Pons (tissue), 1 donor: ENCODE measurements at regions not wholly inside any gene's neighbourhood (a gene's known extent, or its start where the extent isn't known, plus 50 kb on each side); places are given as distances from the start of the nearest gene placed in this dataset.

Source experiments
- DNase-seq: peaks from one replicate; pipeline ENCODE4 v3.0.0-alpha.2; 2016; ENCODE audit warnings: low spot score

DNA sequence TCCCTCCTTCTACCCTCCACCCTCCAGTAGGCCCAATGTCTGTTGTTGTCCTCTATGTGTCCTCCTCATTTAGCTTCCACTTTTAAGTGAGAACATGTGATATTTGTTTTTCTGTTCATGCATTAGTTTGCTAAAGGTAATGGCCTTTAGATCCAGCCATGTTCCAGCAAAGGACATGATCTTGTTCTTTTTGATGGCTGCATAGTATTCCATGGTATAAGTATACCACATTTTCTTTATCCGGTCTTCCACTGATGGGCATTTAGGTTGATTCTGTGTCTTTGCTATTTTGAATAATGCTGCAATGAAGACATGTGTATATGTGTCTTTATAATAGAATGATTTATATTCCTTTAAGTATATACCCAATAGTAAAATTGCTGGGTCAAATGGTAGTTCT is 232.5 kb upstream of the PRR16 start:
- DNase-seq: no peak

- no peak for DNase-seq
Measured at GRCh38 chr5:120236360-120236759, 227.7 kb upstream of the PRR16 start.

DNA sequence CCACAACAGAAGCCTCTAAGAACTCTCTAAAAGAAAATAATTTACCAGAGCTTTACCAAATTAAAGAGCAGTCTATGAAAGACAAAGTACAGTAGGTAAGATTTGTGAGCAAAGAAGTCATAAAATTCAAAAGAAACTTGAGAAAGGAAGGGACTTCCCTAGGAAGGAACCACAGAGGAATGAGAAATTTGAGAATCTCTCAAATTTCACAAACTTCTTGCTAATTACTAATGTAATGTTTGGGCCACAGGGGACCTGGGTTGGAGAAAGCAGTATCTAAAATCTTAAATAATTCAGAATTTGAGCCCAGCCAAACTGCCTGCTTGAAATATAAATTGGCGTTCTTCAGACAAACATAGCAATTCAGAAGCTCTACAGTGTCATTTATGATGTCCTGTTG is 225.0 kb upstream of the PRR16 start:
- no peak for DNase-seq

DNA sequence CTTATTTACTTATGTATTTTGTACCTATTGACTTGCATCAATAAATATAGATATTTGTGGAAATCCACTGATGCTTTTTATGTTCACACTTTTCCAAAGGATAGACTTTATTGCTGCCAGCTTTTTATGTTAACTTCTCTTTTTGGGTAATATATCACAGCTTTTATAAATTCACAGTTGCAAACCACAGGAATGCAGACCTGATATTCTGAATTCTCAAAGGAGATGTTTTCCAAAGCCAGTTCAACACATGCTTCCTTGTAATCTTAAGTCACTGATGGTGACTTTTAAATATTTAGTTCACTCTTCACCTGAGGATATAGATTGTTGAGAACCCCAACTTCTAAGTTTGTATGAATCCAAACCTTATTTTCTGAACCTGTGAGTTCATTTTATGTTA is 223.4 kb upstream of the PRR16 start:
- no peak for DNase-seq

DNA sequence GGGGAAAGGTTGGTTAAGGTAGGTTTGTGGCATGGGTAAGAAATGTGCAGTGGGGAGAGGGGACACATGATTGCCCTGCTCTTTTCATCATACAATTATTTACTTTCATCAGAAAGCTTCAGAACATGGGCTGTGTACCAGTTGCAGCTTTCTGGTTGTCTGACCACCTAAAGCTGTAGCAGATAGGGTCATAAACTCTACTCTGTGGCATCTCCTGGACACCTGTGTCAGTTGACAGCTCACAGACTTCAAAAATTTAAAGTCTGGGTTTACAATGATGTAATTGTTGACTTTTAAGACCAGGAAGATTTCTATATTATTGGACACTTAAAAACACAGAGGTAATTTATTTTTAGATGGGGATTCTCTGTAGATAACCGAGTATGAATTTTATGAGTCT is 222.7 kb upstream of the PRR16 start:
- DNase-seq: no peak

DNA sequence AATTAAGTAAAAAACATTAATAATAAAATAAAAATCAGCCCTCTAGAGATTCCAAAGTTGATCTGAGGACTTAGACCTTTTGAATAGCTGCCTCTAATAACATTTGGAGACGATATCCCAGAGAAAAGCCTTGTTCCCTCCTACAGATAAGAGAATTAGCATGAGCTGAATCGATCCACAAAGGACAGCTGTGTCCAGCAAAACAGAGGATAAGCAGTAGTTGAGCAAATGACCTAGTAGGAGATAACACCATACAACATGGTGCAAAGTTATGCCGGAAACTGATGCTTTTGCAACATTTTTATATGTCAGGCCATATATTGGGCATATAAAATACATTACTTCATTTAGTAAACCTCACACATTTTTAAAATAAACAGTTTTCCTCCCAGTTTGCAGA is 212.2 kb upstream of the PRR16 start:
- DNase-seq: no peak

DNA sequence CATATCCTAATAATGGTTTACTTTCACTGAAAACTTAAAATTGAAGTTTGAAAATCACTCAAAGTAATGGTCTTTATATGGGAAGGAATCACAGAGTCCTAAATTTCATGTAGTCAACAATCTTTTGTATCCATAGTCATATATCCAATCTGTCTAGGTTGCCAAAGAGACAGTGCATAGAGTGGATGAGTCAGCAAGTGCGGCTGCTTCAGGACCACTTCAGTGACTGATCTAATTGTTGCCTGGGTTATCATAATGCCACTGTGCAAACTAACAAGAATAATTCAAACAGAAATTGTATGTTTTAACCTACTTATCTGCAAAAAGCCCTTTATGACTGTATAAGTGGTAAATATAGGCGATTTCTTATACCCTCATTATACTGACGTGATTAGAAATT is 211.3 kb upstream of the PRR16 start:
- no peak for DNase-seq

DNA sequence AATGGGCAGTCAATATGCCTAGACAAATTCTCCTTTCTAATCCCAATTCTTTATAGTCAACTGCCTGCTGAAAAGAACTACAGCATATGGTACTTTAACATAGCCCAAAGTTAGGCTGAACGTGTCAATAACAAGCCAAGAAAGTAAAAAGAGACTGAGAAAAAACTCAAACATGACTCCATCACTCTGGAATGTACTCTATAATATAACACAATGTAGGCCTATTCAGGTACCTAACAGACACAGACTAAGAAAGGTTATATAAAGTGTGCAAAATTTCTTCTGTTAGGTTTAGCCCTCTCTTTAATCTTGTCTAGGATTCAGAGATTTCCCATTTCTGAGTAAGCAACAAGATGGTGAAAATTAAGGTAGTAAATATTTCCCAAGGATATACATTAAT is 209.7 kb upstream of the PRR16 start:
- DNase-seq: no peak

GRCh38 chr5:120255214-120255613 is 208.9 kb upstream of the PRR16 start:
- no peak for DNase-seq

DNA sequence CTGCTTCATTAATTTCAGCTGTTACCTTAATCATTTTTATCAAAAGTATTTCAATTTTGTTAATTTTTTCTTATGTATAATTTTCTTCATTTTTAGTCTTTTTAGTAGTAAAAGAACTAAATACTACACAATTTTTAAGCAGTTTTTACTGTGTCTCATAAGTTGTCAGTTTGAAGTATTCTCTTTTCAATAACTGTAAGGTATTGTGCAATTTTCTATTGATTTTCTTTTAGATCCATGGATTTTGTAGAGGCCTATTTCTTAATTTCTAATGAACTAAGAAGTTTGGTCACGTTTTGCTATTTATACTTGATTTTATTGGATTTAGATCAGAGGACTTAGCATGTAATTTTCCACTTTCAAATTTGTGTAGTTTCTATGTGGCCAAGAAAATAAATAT is 207.7 kb upstream of the PRR16 start:
- no peak for DNase-seq

- no peak for DNase-seq
Measured at GRCh38 chr5:120257358-120257971, 206.6 kb upstream of the PRR16 start.

- peak; percentile 74 for DNase-seq
Measured at GRCh38 chr5:120258123-120258522, 206.0 kb upstream of the PRR16 start.

DNA sequence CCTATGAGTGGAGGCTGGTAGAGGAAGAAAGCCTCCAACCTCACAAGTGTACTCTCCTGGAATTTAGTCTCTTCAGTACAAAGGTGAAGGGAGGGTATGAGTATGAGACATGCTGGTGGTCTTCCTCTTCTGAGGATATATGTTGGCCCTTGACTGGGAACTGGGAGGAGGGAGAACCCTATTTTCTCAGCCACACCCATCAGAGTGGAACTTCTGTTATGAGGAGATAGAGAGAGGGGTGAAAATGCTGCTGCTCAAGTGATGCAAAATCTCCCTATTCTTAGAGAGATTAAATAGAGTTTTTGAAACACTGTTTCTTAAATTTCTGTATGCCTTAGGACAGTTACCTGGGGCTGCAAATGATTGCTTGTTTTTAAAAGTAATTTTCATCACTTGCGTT is 203.4 kb upstream of the PRR16 start:
- DNase-seq: no peak

DNA sequence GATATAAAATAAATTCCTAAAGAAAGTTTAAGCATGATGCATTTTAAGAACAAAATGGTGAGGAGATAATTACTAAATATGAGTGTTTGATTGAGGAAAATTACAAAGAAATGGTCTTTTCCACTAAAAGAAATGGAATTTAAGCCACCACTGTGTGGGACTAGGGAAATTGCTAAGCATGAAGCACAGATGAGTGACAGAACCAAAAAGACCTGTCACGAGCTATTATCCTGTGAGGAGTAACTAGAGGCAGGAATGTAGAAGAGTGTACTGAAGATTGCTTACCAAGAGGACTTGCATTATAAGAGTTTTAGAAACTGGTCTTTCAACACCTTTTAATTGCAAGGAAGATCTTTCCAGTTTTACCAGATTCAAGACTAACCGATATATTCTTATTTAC is 193.6 kb upstream of the PRR16 start:
- no peak for DNase-seq

DNA sequence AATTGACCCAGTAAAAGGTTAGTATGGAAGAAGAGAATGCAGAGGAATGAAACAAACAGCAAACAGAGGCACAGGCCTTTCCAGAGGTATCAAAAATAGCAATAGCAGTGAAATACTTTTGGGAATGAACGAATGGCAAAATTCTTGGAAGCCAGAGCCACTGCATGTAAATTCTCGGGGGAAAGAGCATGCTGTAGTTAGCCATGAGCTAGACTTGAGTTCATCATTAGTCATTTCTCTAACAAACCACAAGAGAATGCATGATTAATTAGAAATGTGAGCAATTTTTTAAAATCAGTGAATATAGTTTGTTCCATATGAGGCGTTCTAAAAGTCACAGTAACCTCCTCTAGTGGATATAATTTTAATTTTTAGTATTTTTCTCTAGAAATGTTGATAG is 170.3 kb upstream of the PRR16 start:
- DNase-seq: no peak

GRCh38 chr5:120297616-120298015 is 166.5 kb upstream of the PRR16 start:
- no peak for DNase-seq

DNA sequence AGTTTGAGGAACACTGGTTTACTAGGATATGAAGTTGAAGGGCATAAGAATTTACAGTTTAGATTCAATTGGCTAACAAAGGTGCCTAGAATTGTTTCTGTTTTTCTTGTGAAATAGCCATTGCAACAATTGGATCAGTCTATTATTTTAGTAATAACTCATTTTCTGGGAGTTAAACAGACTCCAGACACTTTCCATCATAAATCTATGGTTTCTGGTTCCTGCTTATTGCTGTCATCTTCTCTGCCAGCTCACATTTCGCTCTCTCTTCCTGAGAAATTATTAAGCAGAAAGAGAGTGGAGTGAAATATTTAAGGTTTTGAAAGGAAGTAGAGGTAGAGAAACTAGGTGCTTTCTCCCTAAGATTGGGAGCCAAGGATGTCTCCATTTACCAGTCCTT is 165.1 kb upstream of the PRR16 start:
- no peak for DNase-seq

GRCh38 chr5:120304663-120305062 is 159.4 kb upstream of the PRR16 start:
- no peak for DNase-seq

DNA sequence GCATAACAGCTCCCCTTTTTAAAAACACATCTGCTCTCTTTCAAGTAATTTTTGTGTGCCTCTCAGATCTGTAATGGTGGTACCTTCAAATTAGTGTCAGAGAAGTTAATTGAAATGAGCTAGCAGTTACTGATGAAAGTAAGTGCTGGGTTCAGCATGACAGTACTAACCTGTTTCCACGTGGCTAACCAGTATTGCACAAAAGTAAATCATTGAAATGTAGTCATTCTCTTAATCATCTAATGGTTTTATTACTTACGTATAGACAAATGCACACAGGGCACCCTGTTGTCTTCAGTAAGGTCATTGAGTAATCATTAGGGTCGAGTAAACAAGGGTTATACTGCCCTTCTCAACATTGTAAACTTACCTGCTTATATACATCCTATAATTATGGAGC is 157.8 kb upstream of the PRR16 start:
- DNase-seq: no peak

GRCh38 chr5:120314191-120314590 is 149.9 kb upstream of the PRR16 start:
- DNase-seq: no peak

DNA sequence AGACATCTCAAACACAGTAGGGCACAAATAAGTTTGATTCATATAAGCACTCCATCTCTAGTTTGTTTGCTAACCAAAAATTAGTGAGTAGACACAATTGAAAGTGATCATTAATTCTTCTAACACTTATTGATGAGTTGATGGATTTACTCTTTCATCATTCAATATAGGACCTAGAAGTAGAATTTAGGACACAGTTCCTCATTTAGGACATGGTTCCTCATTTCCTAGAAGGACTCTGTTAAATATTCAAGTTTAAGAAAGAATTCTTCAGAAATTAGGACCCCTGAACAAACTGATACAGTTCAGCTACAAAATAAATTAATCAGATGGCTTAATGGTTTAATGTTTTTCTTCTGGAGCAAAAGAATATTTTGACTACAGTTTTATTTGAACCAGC is 143.5 kb upstream of the PRR16 start:
- no peak for DNase-seq

DNA sequence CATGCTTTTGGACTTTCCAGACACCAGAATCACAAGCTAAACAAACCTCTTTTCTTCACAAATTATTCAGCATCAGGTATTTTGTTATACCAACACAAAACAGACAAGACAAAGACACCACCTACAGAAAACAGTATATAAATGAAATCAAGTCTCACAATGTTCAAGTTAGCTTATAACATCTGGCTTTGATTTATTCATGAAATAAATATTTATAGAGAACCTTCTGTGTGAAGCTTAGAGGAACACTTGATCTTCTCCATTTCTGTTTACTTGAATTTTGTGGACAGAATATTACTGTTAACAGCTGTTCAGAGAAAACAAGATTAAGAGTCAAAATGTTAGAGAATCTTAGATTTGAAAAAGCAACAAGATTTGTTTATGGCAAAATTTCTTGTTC is 137.4 kb upstream of the PRR16 start:
- no peak for DNase-seq

- no peak for DNase-seq
Measured at GRCh38 chr5:120327180-120327579, 136.9 kb upstream of the PRR16 start.

DNA sequence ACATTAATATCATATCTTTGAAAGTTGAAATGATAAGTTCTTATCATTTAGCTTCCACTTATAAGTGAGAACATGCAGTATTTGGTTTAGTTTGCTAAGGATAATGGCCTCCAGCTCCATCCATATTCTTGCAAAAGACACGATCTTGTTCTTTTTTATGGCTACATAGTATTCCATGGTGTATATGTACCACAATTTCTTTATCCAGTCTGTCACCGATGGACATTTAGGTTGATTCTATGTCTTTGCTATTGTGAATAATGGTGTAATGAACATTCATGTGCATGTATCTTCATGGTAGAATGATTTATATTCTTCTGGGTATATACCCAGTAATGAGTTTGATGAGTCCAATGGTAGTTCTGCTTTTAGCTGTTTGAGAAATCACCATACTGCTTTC is 135.0 kb upstream of the PRR16 start:
- DNase-seq: no peak

DNA sequence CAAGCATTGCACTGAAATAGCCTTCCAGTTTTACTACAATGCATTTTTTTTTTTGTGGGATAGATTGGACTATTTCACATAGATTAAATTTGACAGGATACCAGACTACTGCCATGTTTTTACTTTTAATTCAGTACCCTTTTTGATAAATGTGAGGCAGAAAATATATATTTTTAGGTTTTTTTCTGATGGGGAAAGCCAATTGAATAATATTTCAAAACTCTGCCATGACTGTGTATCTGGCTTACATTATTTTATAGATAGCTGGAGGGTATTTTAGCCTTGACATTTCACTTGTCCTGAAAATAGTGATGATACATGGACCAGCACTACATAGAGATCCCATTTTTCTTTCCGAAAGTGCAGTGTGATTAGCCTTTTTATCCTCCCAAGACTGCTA is 133.5 kb upstream of the PRR16 start:
- no peak for DNase-seq
